HG02840 (cell line): ENCODE measurements at regions not wholly inside any gene's neighbourhood (a gene's known extent, or its start where the extent isn't known, plus 50 kb on each side); places are given as distances from the start of the nearest gene placed in this dataset.
"Not testable (repeated sequence)": the region's sequence is repeated elsewhere in the genome, so short reads cannot be mapped to it uniquely, and the experiment has no call there.

Experiments
- ATAC-seq: cut with Tn5 transposase; IDR thresholded peaks from one replicate; pipeline ENCODE4 v1.9.1; 2021; ENCODE audit warnings: mild to moderate bottlenecking, moderate library complexity, moderate number of reproducible peaks; ENCODE audit not compliant: unreplicated experiment, low FRiP score

- ATAC-seq = no peak
Observed at GRCh38 chr4:187046471-187046870, 322.8 kb upstream of the FAT1 start.

DNA sequence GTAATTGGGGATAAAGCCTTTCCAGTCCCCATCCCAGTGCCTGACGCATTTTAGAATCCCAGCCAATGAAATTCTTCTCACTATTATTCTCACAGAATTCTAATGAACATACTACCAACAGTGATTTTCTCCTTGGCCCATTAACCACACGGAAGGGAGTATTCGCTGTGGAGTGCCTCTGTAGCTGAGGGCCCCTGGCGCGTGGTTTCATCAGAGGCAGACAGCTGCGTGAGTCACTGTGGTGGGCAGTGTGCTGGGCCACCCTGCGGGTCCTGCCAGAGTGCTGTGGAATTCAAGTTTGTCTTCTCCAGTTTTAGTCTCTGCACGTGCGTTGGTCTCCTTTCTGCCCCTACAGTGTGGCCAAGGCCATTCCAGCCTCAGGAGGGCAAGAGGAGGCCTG, 335.4 kb upstream of the FAT1 start:
- no peak for ATAC-seq

DNA sequence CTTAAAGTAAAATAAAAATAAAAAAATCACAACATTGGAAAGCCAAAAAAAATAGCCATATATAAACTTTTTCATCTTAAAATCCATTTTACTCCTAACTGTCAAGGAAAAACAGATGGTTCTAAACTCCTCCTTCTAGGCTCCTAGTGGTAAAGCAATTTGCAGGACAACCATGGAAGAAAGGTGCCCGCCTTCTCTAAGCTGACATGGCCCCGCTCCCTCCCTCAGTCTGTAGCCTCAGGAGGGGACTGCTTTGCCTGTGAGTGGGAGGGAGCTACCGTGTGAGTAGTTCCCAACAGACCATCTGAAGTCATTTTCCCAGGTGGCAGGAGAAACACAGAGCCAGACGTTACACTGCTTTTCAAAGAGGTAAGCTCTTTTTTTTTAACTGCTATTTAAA, 336.2 kb upstream of the FAT1 start:
- no peak for ATAC-seq

DNA sequence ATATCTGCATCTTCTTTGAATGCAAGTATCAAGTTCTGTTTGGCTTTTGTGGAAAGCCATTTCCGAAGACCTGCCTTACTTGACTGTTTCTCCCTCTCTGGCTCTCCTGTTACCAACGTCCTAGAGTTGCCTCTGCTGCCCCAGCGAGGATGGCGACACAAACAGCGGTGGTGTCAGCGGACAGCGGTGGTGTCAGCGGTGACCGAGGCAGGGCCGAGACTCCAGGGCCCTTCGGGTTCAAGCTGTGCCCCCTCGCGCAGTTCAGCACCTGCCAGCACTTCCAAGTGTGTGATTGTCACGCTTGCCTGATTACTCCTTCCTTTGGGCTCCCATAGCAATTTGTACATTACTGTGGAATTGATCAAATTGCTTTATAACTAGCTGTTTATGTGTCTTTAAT, 336.9 kb upstream of the FAT1 start:
- no peak for ATAC-seq

DNA sequence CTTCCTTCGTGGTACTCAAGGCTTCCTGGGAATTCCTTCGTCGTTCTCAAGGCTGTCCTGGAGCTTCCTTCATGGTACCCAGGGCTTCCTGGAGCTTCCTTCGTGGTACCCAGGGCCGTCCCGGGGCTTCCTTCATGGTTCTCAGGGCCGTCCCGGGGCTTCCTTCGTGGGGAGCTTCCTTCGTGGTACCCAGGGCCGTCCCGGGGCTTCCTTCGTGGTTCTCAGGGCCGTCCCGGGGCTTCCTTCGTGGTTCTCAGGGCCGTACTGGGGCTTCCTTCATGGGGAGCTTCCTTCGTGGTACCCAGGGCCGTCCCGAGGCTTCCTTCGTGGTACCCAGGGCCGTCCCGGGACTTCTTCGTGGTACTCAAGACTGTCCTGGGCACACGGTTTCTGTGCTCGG, 339.6 kb upstream of the FAT1 start:
- ATAC-seq = no peak

GRCh38 chr4:187064033-187064432, 340.4 kb upstream of the FAT1 start:
- ATAC-seq = no peak

- ATAC-seq = no peak
Observed at GRCh38 chr4:187065396-187065795, 341.7 kb upstream of the FAT1 start.

DNA sequence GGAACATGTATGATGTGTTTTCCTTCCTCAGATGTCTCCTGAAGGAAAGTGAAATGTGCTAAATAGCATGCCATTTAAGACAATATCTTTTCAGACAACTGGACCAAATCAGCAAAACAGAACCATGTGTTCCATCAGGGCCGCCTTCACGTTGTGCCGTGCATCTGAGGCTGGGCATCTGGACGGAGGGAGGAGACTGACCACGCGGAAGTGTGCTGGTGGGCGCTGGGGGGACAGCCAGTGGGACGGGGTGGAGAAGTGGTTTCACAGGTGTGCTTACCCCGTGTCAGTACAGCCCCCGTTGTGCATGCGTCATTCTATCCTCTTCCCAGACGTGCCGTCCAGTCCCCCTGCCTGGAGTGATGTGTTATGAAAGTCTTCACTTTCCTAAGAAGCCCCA, 342.1 kb upstream of the FAT1 start:
- ATAC-seq = no peak

GRCh38 chr4:187069398-187069797, 345.7 kb upstream of the FAT1 start:
- no peak for ATAC-seq

DNA sequence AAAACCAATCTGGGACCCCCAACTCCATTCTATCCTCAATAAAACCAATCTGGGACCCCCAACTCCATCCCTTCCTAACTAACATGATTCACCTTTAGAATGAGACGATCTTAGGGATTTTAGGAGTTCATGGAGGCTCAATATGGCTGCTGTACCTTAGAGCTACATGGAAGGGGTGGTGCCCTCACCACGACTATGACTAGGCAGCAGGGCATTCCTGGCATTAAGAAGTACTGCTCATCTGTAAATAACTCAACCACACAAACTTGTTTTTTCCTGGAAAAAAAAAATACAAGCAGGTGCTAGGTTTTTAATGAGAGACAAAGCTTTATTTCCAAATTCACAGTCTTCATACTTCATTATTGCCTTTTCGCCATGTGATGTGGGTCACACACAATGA, 346.5 kb upstream of the FAT1 start:
- no peak for ATAC-seq

- ATAC-seq = no peak
Observed at GRCh38 chr4:187070740-187071139, 347.1 kb upstream of the FAT1 start.

DNA sequence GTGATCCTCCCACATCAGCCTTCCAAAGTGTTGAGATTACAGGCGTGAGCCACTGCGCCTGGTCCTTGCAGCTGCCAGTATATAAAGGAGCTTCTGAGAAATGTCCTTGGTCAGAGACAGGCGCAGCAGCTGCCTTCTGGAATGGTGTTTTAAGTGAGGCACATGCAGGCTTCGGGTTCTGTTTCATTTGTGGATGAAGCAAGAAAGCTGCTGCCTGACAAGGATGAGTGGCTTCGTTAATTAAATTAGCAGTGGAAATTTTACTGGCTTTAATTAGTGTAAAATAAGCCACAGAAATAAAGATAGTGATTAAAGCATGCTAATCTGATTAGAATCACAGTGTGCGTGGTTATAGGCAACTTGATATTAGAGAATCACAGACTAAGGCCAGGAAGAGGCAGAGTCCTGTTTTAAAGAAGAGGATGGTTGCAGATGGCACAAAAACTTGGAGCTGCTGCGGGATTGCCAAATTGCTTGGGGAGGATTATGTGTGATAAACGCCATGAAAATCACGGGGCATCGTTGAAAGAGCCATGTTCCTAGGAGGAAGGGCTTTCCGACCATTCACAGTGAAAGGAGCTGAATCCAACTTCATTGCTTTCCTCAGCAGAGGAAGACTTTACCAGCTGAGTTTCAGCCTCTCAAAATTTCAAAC, 348.4 kb upstream of the FAT1 start:
- ATAC-seq = no peak

- no peak for ATAC-seq
Observed at GRCh38 chr4:187073820-187074219, 350.2 kb upstream of the FAT1 start.

- ATAC-seq = no peak
Observed at GRCh38 chr4:187075514-187075913, 351.9 kb upstream of the FAT1 start.

DNA sequence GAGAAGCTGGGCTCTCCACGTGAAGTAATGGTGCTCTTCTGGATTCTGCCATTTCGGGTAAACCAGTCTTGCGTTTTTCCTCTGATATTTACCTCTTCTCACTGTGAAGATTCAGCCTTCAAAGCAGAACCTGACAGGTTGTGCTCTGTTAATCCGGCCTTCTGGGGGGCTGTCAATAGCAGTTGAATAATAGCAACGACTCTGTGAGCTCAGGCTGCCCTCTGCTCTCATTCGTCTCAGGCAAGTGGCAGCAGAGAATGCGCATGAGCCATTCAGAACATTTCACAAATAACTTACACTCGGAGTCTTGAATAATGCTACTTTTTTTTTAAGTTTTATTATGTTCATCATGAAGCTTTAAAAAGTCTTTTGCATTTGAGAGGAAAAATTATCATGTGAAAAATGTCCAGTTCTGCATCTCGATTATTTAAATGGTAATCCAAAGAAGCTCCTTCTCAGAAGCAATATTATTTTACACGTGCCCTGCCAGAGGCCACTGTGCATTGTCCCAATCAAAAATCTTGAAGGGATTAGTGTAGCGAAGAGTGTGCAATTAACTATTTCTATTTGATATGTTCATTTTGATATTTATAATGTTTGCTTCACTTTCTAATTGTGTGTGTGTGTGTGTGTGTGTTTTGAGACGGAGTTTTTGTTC, 354.2 kb upstream of the FAT1 start:
- ATAC-seq = no peak

DNA sequence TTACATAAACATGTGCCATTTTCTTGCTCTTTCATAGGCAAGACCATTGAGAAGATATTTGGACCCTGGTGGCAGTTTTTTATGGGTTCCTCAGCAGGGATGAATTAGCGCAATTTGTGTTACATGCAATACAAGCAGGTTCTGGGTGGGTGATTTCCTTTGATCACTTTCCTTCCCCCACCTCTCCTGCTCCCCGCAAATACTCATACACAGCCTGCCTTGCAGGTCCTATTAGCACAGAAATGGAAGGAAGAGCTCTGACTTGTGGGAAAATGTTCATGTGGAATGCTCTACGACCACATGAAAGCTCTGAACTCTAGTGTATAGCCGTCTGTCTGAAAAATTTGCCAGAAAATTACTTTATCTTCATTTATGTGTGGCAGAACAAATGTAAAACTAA, 361.0 kb upstream of the FAT1 start:
- ATAC-seq = no peak

DNA sequence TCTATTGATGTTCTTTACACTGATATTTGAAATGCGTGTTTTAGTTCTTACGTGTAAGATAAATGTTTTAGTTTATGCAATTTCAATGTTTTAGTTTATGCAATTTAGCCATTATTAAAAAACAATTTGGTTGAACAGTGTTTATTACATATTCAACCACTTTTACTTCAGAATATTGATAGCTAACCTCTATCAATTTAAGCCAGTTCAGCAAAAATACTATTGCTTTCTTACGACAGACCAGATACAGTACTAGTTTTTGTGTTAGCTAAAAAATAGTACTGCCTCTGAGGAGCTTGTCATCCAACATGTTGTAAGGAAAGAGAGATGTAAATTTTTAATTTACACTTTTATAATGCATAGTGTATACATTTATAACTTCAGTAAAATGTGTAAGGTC, 361.7 kb upstream of the FAT1 start:
- ATAC-seq = no peak

- ATAC-seq = no peak
Observed at GRCh38 chr4:187086151-187086550, 362.5 kb upstream of the FAT1 start.

DNA sequence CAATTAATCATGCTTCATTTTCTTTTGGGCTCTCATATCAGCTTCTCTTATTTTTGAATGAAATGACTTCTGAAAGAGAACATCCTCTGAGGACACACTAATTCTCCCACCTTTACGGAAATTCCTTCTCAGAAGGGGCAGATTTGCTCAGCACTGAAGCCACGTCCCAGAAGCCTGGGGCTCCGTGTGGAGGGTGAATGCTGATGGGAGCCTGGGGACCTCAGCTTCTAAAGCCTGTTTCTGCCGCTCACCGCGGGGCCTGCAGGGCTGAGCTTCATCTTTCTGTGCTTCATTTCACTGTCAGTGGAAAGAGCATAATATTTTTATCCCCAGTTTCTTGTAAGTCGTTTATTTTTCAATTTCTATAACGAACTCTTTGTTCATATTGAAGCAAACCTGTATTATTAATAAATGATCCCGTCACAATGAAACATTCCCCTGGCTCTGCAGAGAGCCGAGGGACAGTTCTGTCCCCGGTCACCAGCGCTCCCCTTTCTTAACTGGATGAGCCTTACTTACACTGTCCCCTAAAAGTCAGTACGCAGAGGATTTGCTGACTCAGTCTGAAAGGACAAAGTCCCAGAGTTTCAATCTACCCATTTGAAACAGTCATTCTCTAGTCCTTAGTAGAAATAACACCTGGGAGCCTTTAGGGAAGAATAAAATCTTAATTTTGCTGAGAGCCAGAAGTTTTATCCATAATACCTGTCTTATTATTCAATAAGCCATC, 364.6 kb upstream of the FAT1 start:
- ATAC-seq = no peak

DNA sequence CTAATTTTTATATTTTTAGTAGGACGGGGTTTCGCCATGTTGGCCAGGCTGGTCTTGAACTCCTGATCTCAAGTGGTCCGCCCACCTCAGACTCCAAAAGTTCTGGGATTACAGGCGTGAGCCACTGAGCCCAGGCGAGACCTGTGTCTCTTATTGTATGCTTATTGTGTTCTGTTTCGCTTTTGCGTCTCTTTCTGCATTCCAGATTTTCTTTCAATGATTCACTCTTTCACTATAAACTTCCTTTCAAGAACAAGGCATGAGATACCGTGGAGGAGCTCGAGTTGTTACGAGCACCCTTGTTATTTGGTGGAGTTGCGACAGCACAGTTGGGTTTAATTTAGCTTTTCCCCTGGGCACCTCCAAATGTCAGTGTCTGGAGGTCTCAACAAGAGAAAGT, 366.7 kb upstream of the FAT1 start:
- ATAC-seq = no peak

GRCh38 chr4:187090832-187091231, 367.2 kb upstream of the FAT1 start:
- ATAC-seq = not testable (repeated sequence)

- ATAC-seq = no peak
Observed at GRCh38 chr4:187094144-187094543, 370.5 kb upstream of the FAT1 start.
